Renal cortex interstitium (tissue), 11 donors: ENCODE measurements at regions not wholly inside any gene's neighbourhood (a gene's known extent, or its start where the extent isn't known, plus 50 kb on each side); places are given as distances from the start of the nearest gene placed in this dataset.
"Not testable (repeated sequence)": the region's sequence is repeated elsewhere in the genome, so short reads cannot be mapped to it uniquely, and the experiment has no call there.

Source experiments
- DNase-seq, 11 donors: peaks; one replicate each; pipeline ENCODE4 v3.0.0-alpha.2; 2013; ENCODE audit warnings: low read depth in 9 of 11, low spot score in 4 of 11; ENCODE audit errors: extremely low read depth in 1 of 11

GRCh38 chr15:62636823-62637573 is 405.5 kb upstream of the TPM1 start:
- DNase-seq, result no peak

GRCh38 chr15:62637574-62637897 is 405.0 kb upstream of the TPM1 start:
- DNase-seq, result no peak

GRCh38 chr15:62637950-62638619 is 404.5 kb upstream of the TPM1 start:
- DNase-seq, result no peak

- DNase-seq, result no peak
Observed at GRCh38 chr15:62639432-62639831, 403.1 kb upstream of the TPM1 start.

GRCh38 chr15:62639906-62640605 is 402.5 kb upstream of the TPM1 start:
- DNase-seq, result no peak

- DNase-seq, result no peak
Observed at GRCh38 chr15:62641825-62642224, 400.7 kb upstream of the TPM1 start.

GRCh38 chr15:62643572-62643971 is 399.0 kb upstream of the TPM1 start:
- DNase-seq, result no peak

- DNase-seq, result no peak
Observed at GRCh38 chr15:62644216-62644888, 398.2 kb upstream of the TPM1 start.

- DNase-seq, result no peak
Observed at GRCh38 chr15:62644889-62645742, 397.4 kb upstream of the TPM1 start.

- no peak for DNase-seq
Observed at GRCh38 chr15:62647202-62647842, 395.2 kb upstream of the TPM1 start.

- no peak for DNase-seq
Observed at GRCh38 chr15:62647843-62648505, 394.6 kb upstream of the TPM1 start.

- no peak for DNase-seq
Observed at GRCh38 chr15:62648954-62649353, 393.6 kb upstream of the TPM1 start.

GRCh38 chr15:62649793-62650420 is 392.6 kb upstream of the TPM1 start:
- peak in 2 of 11 donors; percentile 26 to 31 for DNase-seq

GRCh38 chr15:62653122-62653521 is 389.4 kb upstream of the TPM1 start:
- no peak for DNase-seq

GRCh38 chr15:62656071-62656470 is 386.5 kb upstream of the TPM1 start:
- no peak for DNase-seq

GRCh38 chr15:62657501-62657900 is 385.0 kb upstream of the TPM1 start:
- DNase-seq, result not testable (repeated sequence)

GRCh38 chr15:62658498-62658897 is 384.0 kb upstream of the TPM1 start:
- DNase-seq, result no peak
